ENCODE measurements at regions not wholly inside any gene's neighbourhood (a gene's known extent, or its start where the extent isn't known, plus 50 kb on each side); places are given as distances from the start of the nearest gene placed in this dataset.
"Not testable (repeated sequence)": the region's sequence is repeated elsewhere in the genome, so short reads cannot be mapped to it uniquely, and the experiment has no call there.

DNA sequence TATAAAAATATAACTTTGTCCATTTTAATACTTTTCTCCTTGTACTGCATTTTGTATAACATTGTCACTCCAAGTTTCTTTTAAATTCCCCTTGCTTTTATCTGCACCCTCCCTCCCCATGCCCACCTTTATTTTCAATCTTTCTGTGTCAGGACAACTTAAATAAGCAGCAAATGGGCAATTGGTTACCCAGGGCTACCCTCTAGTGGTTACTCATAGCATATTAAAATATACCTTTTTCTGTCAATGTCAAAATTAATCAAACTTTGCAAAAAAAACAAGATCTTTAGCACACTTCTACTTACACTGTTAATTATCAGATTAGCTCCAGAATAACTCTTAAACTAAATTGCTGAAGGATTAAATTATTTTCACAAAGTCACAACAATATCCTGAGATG is 2334.6 kb downstream of the EPHA3 start:
- not testable (repeated sequence) for H2BK120ac ChIP-seq (ENCODE audit: low read depth, low read length); H3K27ac ChIP-seq (ENCODE audit: low read depth, low read length); H2BK15ac ChIP-seq (replicated peaks; ENCODE audit: low read depth); H3K27me3 ChIP-seq (ENCODE audit: insufficient read depth, low read length, poor library complexity); H3K23ac ChIP-seq (ENCODE audit: low read length); H3K4me2 ChIP-seq (ENCODE audit: low read length); H2AK5ac ChIP-seq (ENCODE audit: low read length); H4K5ac ChIP-seq (ENCODE audit: low read length); DNase-seq; H3K4me3 ChIP-seq (ENCODE audit: low read length); H3K4me1 ChIP-seq (ENCODE audit: control insufficient read depth, low read depth, low read length); H3K79me1 ChIP-seq (ENCODE audit: low read length); H3K36me3 ChIP-seq (ENCODE audit: control insufficient read depth, insufficient read depth, low read length); H3K56ac ChIP-seq (ENCODE audit: low read length); H2BK5ac ChIP-seq (ENCODE audit: low read length); H3K18ac ChIP-seq (ENCODE audit: low read length); H3K4ac ChIP-seq (ENCODE audit: low read depth, low read length); H3K9ac ChIP-seq (ENCODE audit: low read length); H4K8ac ChIP-seq (ENCODE audit: low read depth, low read length); H3K79me2 ChIP-seq (ENCODE audit: control insufficient read depth, insufficient read depth, low read length)

DNA sequence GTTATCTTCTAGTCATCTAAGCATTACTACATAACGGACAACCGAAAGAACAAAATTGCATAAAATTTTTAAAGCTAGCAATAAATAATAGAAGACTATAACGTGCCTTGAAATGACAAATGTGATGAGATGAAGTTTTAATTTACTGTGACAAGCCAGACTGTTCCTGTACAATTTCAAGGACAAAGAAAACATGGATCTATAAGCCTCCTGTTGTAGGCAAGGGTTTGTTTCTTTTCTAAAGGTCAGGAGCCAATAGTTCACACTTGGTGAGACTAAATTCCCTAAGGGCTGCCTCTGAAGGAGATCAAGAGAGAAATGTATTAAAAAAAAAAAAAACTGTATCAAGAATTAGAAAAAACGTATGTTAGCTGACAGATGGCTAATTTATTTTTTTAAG is 2335.1 kb downstream of the EPHA3 start:
- WGBS (ENCODE audit: extremely low coverage, insufficient coverage, low lambda C conversion rate), result no CpG with 5 or more reads among the region's 4 CpGs
- not testable (repeated sequence) for H3K79me2 ChIP-seq (ENCODE audit: control insufficient read depth, insufficient read depth, low read length); H3K4me2 ChIP-seq (ENCODE audit: low read length); H3K9ac ChIP-seq (ENCODE audit: low read length); H3K27me3 ChIP-seq (ENCODE audit: insufficient read depth, low read length, poor library complexity); H3K79me1 ChIP-seq (ENCODE audit: low read length); H3K4me1 ChIP-seq (ENCODE audit: control insufficient read depth, low read depth, low read length); DNase-seq; H3K23ac ChIP-seq (ENCODE audit: low read length); H4K8ac ChIP-seq (ENCODE audit: low read depth, low read length); H2AK5ac ChIP-seq (ENCODE audit: low read length); H4K5ac ChIP-seq (ENCODE audit: low read length); H2BK15ac ChIP-seq (replicated peaks; ENCODE audit: low read depth); H2BK120ac ChIP-seq (ENCODE audit: low read depth, low read length); H3K18ac ChIP-seq (ENCODE audit: low read length); H3K36me3 ChIP-seq (ENCODE audit: control insufficient read depth, insufficient read depth, low read length); H2BK5ac ChIP-seq (ENCODE audit: low read length); H3K4ac ChIP-seq (ENCODE audit: low read depth, low read length); H3K56ac ChIP-seq (ENCODE audit: low read length); H3K4me3 ChIP-seq (ENCODE audit: low read length); H3K27ac ChIP-seq (ENCODE audit: low read depth, low read length)

DNA sequence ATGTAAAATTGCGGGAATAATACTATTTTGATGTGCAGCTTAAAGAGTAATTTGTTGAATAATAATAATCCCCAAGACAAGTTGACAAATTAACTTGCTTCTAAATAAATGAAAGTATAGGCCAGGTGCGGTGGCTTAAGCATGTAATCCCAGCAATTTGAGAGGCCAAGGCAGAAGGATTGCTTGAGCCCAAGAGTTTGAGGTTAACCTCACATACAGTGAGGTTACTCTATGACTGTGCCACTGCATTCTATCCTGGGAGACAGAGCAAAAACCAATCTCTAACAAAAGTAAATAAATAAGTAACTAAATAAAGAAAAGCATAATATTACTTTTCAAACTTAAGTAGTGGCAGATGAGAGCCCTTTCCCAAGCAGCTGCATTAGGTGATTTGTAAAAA is 2341.0 kb downstream of the EPHA3 start:
- not testable (repeated sequence) for H3K4me1 ChIP-seq (ENCODE audit: control insufficient read depth, low read depth, low read length); DNase-seq; H3K4me2 ChIP-seq (ENCODE audit: low read length); H3K27me3 ChIP-seq (ENCODE audit: insufficient read depth, low read length, poor library complexity); H3K56ac ChIP-seq (ENCODE audit: low read length); H3K9ac ChIP-seq (ENCODE audit: low read length); H2BK120ac ChIP-seq (ENCODE audit: low read depth, low read length); H3K4ac ChIP-seq (ENCODE audit: low read depth, low read length); H3K36me3 ChIP-seq (ENCODE audit: control insufficient read depth, insufficient read depth, low read length); H4K5ac ChIP-seq (ENCODE audit: low read length); H3K23ac ChIP-seq (ENCODE audit: low read length); H2BK5ac ChIP-seq (ENCODE audit: low read length); H2AK5ac ChIP-seq (ENCODE audit: low read length); H4K8ac ChIP-seq (ENCODE audit: low read depth, low read length); H3K4me3 ChIP-seq (ENCODE audit: low read length); H3K79me2 ChIP-seq (ENCODE audit: control insufficient read depth, insufficient read depth, low read length); H3K79me1 ChIP-seq (ENCODE audit: low read length); H3K18ac ChIP-seq (ENCODE audit: low read length); H3K27ac ChIP-seq (ENCODE audit: low read depth, low read length); H2BK15ac ChIP-seq (replicated peaks; ENCODE audit: low read depth)
- no CpG with 5 or more reads among the region's 2 CpGs for WGBS (ENCODE audit: extremely low coverage, insufficient coverage, low lambda C conversion rate)

DNA sequence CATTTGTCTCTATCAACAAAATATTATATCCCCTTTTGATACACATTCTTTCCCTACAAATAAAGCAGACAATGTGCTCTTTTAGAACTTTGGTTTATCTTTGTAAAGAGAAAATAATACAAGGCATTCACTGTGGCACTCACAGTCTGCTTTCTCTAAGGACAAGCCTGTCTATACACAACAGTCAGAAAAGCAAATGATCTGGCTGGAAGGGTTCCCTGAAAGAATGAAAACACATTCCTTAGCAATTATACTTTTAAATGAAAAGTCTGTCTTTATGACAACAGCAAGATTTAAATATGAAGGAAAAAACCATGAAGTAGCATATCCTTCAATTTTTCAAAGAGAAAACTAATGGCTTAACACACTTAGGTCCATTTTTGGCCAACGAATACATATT is 2359.1 kb downstream of the EPHA3 start:
- not testable (repeated sequence) for H2BK15ac ChIP-seq (replicated peaks; ENCODE audit: low read depth); H2AK5ac ChIP-seq (ENCODE audit: low read length); H3K4ac ChIP-seq (ENCODE audit: low read depth, low read length); DNase-seq; H4K5ac ChIP-seq (ENCODE audit: low read length); H3K27me3 ChIP-seq (ENCODE audit: insufficient read depth, low read length, poor library complexity); H3K4me2 ChIP-seq (ENCODE audit: low read length); H3K4me1 ChIP-seq (ENCODE audit: control insufficient read depth, low read depth, low read length); H2BK120ac ChIP-seq (ENCODE audit: low read depth, low read length); H3K27ac ChIP-seq (ENCODE audit: low read depth, low read length); H4K8ac ChIP-seq (ENCODE audit: low read depth, low read length); H3K36me3 ChIP-seq (ENCODE audit: control insufficient read depth, insufficient read depth, low read length); H3K18ac ChIP-seq (ENCODE audit: low read length); H3K9ac ChIP-seq (ENCODE audit: low read length); H3K4me3 ChIP-seq (ENCODE audit: low read length); H2BK5ac ChIP-seq (ENCODE audit: low read length); H3K79me2 ChIP-seq (ENCODE audit: control insufficient read depth, insufficient read depth, low read length); H3K79me1 ChIP-seq (ENCODE audit: low read length); H3K23ac ChIP-seq (ENCODE audit: low read length); H3K56ac ChIP-seq (ENCODE audit: low read length)
- WGBS (ENCODE audit: extremely low coverage, insufficient coverage, low lambda C conversion rate), result no CpG with 5 or more reads among the region's 1 CpG

DNA sequence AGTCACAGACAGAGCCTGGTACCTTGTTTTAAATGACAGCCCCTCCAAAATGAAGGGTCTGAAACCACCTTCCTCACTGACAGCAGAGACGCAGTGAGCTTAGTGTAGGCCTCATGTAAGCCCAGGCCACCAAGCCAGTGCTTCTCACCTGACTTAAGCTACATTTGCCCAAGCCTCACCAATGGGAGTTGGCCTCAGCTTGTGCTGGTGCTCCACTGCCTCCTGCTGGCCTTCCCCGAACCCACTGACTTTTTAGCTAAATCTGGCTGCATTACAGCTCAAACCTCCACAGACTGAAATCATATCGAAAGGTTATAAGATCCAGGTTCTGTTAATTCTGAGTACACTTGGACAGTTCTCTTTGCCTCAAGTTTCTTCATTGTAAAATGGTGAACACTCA is 2361.8 kb downstream of the EPHA3 start:
- not testable (repeated sequence) for H3K4me3 ChIP-seq (ENCODE audit: low read length); DNase-seq; H2AK5ac ChIP-seq (ENCODE audit: low read length); H3K27ac ChIP-seq (ENCODE audit: low read depth, low read length); H3K79me1 ChIP-seq (ENCODE audit: low read length); H2BK120ac ChIP-seq (ENCODE audit: low read depth, low read length); H3K9ac ChIP-seq (ENCODE audit: low read length); H3K23ac ChIP-seq (ENCODE audit: low read length); H2BK15ac ChIP-seq (replicated peaks; ENCODE audit: low read depth); H3K79me2 ChIP-seq (ENCODE audit: control insufficient read depth, insufficient read depth, low read length); H3K4me1 ChIP-seq (ENCODE audit: control insufficient read depth, low read depth, low read length); H3K18ac ChIP-seq (ENCODE audit: low read length); H3K56ac ChIP-seq (ENCODE audit: low read length); H2BK5ac ChIP-seq (ENCODE audit: low read length); H3K4ac ChIP-seq (ENCODE audit: low read depth, low read length); H3K27me3 ChIP-seq (ENCODE audit: insufficient read depth, low read length, poor library complexity); H3K4me2 ChIP-seq (ENCODE audit: low read length); H4K5ac ChIP-seq (ENCODE audit: low read length); H3K36me3 ChIP-seq (ENCODE audit: control insufficient read depth, insufficient read depth, low read length); H4K8ac ChIP-seq (ENCODE audit: low read depth, low read length)
- WGBS (ENCODE audit: extremely low coverage, insufficient coverage, low lambda C conversion rate), result no CpG with 5 or more reads among the region's 3 CpGs

DNA sequence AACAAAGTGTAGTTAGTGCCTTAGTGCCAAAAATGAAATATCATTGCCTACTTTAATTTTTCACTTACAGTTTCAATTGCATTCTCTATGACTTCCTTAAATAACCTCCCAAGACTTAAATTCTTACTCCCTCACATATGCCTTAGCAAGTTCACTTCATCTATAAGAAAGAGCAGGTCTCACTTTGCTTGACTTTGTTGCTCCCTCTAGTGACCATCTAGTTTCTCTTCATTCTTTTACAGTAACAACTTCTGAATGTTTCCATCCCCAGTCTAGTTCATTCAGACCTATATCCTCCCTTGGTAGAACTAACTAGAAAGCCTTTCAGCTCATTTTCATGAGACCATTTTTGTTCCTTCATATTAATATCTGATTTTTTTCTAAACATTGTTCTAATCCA is 2377.6 kb downstream of the EPHA3 start:
- not testable (repeated sequence) for H3K9ac ChIP-seq (ENCODE audit: low read length); H3K18ac ChIP-seq (ENCODE audit: low read length); H3K36me3 ChIP-seq (ENCODE audit: control insufficient read depth, insufficient read depth, low read length); H2AK5ac ChIP-seq (ENCODE audit: low read length); H3K27ac ChIP-seq (ENCODE audit: low read depth, low read length); H3K4me3 ChIP-seq (ENCODE audit: low read length); H4K5ac ChIP-seq (ENCODE audit: low read length); H3K56ac ChIP-seq (ENCODE audit: low read length); H2BK5ac ChIP-seq (ENCODE audit: low read length); H3K23ac ChIP-seq (ENCODE audit: low read length); H4K8ac ChIP-seq (ENCODE audit: low read depth, low read length); H3K27me3 ChIP-seq (ENCODE audit: insufficient read depth, low read length, poor library complexity); H3K4me2 ChIP-seq (ENCODE audit: low read length); H3K4me1 ChIP-seq (ENCODE audit: control insufficient read depth, low read depth, low read length); H3K79me2 ChIP-seq (ENCODE audit: control insufficient read depth, insufficient read depth, low read length); H2BK15ac ChIP-seq (replicated peaks; ENCODE audit: low read depth); H2BK120ac ChIP-seq (ENCODE audit: low read depth, low read length); H3K4ac ChIP-seq (ENCODE audit: low read depth, low read length); H3K79me1 ChIP-seq (ENCODE audit: low read length)
- DNase-seq, result peak; percentile 13
